Astrocyte of the cerebellum (primary cell): ENCODE measurements at regions not wholly inside any gene's neighbourhood (a gene's known extent, or its start where the extent isn't known, plus 50 kb on each side); places are given as distances from the start of the nearest gene placed in this dataset.
"Not testable (repeated sequence)": the region's sequence is repeated elsewhere in the genome, so short reads cannot be mapped to it uniquely, and the experiment has no call there.

Source experiments
- DNase-seq: peaks from one replicate; pipeline ENCODE4 v3.0.0-alpha.2; 2011; ENCODE audit warnings: low read depth
- H3K4me3 ChIP-seq: 2 replicates; pipeline ENCODE4 v1.5.1; 2011; ENCODE audit warnings: mild to moderate bottlenecking, low read depth, low read length, moderate library complexity
- CTCF ChIP-seq: IDR thresholded peaks from 2 replicates; pipeline ENCODE4 v1.5.1; 2012; ENCODE audit warnings: low read length, low read depth, moderate library complexity, mild to moderate bottlenecking; ENCODE audit errors: missing control alignments
- in situ Hi-C: cut with HindIII; loops from 2 replicates; pipeline ENCODE4 v1.10.0; 2017; ENCODE audit warnings: low sequenced_read_pairs

GRCh38 chr14:43413084-43413483 is 1094.0 kb downstream of the FSCB start:
- DNase-seq: no peak
- no peak overlapping the region for H3K4me3 ChIP-seq
- TF ChIP-seq CTCF: no peak
- in situ Hi-C loops: no loop called here

- no peak for DNase-seq
- no peak overlapping the region for H3K4me3 ChIP-seq
- in situ Hi-C loops: no loop called here
- TF ChIP-seq CTCF: no peak
These were observed 1095.2 kb downstream of the FSCB start for GRCh38 chr14:43411841-43412240.

GRCh38 chr14:43410631-43411030 is 1096.5 kb downstream of the FSCB start:
- in situ Hi-C loops: no loop called here
- no peak for TF ChIP-seq CTCF
- no peak overlapping the region for H3K4me3 ChIP-seq
- DNase-seq: no peak

GRCh38 chr14:43408472-43408871 is 1098.6 kb downstream of the FSCB start:
- no peak for DNase-seq
- no peak for TF ChIP-seq CTCF
- in situ Hi-C loops: no loop called here
- no peak overlapping the region for H3K4me3 ChIP-seq

- DNase-seq: no peak
- in situ Hi-C loops: no loop called here
- TF ChIP-seq CTCF: no peak
- H3K4me3 ChIP-seq: no peak overlapping the region
These were observed 1099.4 kb downstream of the FSCB start for GRCh38 chr14:43407706-43408105.

GRCh38 chr14:43406931-43407330 is 1100.2 kb downstream of the FSCB start:
- no peak overlapping the region for H3K4me3 ChIP-seq
- no peak for TF ChIP-seq CTCF
- in situ Hi-C loops: no loop called here
- no peak for DNase-seq

- no peak for DNase-seq
- H3K4me3 ChIP-seq: no peak overlapping the region
- no peak for TF ChIP-seq CTCF
- in situ Hi-C loops: no loop called here
These were observed 1107.8 kb downstream of the FSCB start for GRCh38 chr14:43399289-43399688.

- in situ Hi-C loops, DNase-seq, H3K4me3 ChIP-seq: not testable (repeated sequence)
These were observed 1136.6 kb downstream of the FSCB start for GRCh38 chr14:43370565-43370896.
